GM18867 (cell line): ENCODE measurements at regions not wholly inside any gene's neighbourhood (a gene's known extent, or its start where the extent isn't known, plus 50 kb on each side); places are given as distances from the start of the nearest gene placed in this dataset.

ENCODE experiments used
- ATAC-seq: cut with Tn5 transposase; IDR thresholded peaks from one replicate; pipeline ENCODE4 v1.9.1; 2021; ENCODE audit warnings: mild to moderate bottlenecking, moderate library complexity; ENCODE audit not compliant: unreplicated experiment

- ATAC-seq, result no peak
These were observed 102.7 kb upstream of the TOP1 start for GRCh38 chr20:40925829-40926510.

- no peak for ATAC-seq
These were observed 101.7 kb upstream of the TOP1 start for GRCh38 chr20:40926928-40927327.

- ATAC-seq, result no peak
These were observed 98.1 kb upstream of the TOP1 start for GRCh38 chr20:40930561-40930960.

- ATAC-seq, result no peak
These were observed 97.1 kb upstream of the TOP1 start for GRCh38 chr20:40931410-40932044.

- no peak for ATAC-seq
These were observed 96.2 kb upstream of the TOP1 start for GRCh38 chr20:40932436-40932835.

GRCh38 chr20:40933758-40934157, 94.9 kb upstream of the TOP1 start:
- ATAC-seq, result no peak

GRCh38 chr20:40938020-40938419, 90.6 kb upstream of the TOP1 start:
- ATAC-seq, result no peak

GRCh38 chr20:40939667-40940066, 89.0 kb upstream of the TOP1 start:
- ATAC-seq, result no peak

- ATAC-seq, result no peak
These were observed 87.5 kb upstream of the TOP1 start for GRCh38 chr20:40941133-40941610.

- ATAC-seq, result no peak
These were observed 86.6 kb upstream of the TOP1 start for GRCh38 chr20:40942006-40942405.

- ATAC-seq, result no peak
These were observed 85.8 kb upstream of the TOP1 start for GRCh38 chr20:40942775-40943174.

GRCh38 chr20:40943591-40943990, 85.0 kb upstream of the TOP1 start:
- ATAC-seq, result no peak

- ATAC-seq, result no peak
These were observed 83.4 kb upstream of the TOP1 start for GRCh38 chr20:40945189-40945588.

GRCh38 chr20:40945754-40946450, 82.7 kb upstream of the TOP1 start:
- no peak for ATAC-seq

GRCh38 chr20:40946451-40946850, 82.2 kb upstream of the TOP1 start:
- ATAC-seq, result no peak

GRCh38 chr20:40948465-40949267, 80.0 kb upstream of the TOP1 start:
- ATAC-seq, result no peak

- no peak for ATAC-seq
These were observed 79.3 kb upstream of the TOP1 start for GRCh38 chr20:40949346-40949745.

- ATAC-seq, result no peak
These were observed 76.5 kb upstream of the TOP1 start for GRCh38 chr20:40952136-40952535.

GRCh38 chr20:40953416-40953815, 75.2 kb upstream of the TOP1 start:
- ATAC-seq, result no peak

- no peak for ATAC-seq
These were observed 74.8 kb upstream of the TOP1 start for GRCh38 chr20:40953856-40954255.

- ATAC-seq, result no peak
These were observed 74.0 kb upstream of the TOP1 start for GRCh38 chr20:40954521-40955165.
